HG03064 (cell line): ENCODE measurements at regions not wholly inside any gene's neighbourhood (a gene's known extent, or its start where the extent isn't known, plus 50 kb on each side); places are given as distances from the start of the nearest gene placed in this dataset.
"Not testable (repeated sequence)": the region's sequence is repeated elsewhere in the genome, so short reads cannot be mapped to it uniquely, and the experiment has no call there.

Experiments used
- ATAC-seq: cut with Tn5 transposase; IDR thresholded peaks from one replicate; pipeline ENCODE4 v1.9.1; 2021; ENCODE audit warnings: low read depth; ENCODE audit not compliant: unreplicated experiment

DNA sequence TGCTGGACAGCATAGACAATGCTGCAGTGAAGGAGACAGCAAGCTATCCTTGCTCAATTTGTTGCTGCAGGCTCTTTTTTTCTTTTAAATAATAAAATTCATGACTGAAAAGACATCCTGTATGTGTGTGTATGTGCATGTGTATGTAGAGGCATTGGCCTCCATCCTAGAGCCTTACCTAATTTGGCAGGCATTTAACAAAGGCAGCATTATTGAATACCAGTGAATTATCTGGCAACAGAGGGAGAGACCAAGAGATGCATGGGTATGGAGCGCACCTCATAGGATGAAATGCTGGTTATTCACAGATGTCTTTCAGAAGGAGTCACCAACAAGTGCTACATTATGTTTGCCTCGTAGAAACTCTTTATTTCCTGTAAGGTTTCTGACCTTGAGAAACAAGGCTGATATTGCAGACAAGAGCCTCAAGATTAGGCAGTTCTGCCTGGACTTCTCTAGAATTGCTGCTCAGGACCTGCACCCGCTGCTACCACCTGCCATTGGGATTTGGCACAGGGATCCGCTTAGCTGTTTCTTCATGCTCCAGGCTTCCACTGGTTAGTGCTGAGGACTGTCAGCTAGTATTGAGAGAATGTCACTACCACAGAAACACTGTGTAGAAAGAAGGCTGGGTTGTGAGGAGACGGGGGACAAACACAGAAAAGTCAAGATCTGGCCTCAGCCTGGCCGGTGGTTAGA, 247.7 kb upstream of the RFX3 start:
- ATAC-seq, result no peak

DNA sequence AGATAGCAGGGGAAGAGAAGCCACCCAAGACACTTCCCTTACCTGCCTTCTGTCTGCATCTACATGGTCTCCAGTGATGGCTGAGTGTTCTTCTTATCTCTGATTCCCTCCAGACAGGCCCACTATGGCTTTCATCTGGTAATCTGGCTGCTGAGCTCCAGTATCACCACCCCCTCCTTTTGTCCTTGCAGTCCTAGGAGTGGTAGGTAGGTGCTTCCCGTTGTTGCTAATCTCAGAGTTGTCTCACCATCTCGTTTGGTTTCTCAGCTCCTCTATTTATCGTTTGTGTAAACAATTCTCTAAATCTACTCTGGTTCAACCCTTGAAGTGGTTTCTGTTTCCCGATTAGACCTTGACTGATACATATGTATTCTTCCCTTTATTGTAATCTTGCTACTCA, 243.8 kb upstream of the RFX3 start:
- no peak for ATAC-seq

DNA sequence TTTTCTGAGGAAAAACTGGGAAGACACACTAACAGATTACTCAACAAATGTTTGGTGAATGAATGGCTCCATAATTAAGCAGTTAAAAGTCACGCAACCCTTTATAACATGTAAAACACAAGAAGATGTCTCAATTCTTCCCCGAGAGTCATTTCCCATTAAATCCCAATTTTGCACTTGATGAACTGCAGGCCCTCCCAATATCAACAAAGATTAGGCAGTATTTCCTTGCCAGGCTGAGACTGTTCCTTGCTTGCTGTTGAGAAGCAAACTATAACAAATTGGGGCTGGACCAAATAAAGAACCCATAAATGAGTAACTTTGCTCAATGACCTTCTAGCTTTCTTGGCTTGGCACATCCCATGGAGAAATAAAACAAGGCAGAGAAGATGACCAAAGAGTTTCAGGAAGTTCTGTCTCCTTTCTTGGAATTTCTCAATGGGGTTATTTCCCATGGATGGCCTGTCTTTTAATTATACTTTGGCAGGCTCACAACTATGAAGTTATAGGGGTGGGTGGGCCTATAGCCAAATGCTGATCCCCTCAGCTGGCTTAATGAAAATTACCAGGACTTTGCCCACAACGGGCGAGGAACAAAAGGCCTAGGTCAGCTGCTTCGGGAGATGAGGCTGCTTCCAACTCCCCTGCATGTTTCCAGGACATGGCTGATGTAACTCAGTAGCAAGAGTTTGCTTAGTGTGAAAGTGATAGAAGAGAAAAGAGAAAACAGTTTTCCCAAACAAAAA, 243.1 kb upstream of the RFX3 start:
- no peak for ATAC-seq

DNA sequence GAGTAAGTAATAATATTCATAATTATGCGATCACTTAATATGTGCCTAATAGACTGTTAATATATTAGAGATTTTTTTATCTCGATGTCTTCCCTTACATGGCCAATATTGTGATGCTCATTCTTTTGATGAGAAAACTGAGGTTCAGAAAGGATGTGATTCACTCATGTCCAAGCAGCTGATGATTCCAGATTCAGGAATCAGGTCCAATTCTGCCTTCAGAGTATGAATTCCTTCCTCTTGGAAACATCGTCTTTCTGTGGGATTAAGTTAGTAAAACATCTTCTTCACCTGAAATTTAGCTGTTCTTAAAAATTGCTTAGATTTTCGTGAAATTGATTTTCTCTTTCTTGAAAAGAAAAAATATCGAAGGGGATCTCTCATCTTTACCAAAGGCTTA, 242.5 kb upstream of the RFX3 start:
- no peak for ATAC-seq

DNA sequence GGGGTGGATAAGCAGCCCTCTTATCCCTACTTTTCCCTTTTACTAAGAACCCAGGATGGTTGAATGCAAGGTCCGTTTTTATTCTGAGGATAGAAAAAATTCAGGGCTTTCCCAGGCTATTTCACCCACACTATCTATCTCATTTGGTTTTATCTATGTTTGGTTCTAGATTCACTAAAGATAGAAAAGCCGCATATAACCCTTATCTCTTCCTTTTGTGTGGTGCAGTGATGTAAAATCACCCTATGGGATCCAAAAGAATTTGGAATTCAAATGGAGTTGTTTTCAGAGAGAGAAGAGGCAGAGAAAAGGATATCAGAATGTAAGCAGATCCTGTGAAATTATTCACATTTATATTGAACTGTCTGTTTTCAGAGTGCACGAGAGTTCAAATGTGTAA, 236.3 kb upstream of the RFX3 start:
- no peak for ATAC-seq

DNA sequence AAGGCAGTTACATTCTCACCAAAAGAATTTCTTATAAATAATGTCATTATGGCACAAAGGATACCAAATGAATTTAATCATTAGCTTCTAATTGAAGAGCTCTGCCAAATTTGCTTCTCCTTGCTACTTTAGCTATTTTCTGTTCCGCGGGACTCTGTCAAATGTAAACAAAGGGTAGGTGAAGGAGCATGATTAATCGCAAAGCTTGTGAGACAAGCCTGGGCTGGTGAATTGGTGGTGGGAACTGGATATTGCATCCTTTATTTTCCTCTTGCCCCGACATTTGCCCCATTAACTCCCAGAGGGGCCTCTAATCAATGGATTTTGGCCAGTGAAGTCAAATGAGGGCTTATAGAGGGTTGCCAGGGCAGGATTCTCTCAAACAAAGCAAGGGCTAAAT, 234.2 kb upstream of the RFX3 start:
- no peak for ATAC-seq

DNA sequence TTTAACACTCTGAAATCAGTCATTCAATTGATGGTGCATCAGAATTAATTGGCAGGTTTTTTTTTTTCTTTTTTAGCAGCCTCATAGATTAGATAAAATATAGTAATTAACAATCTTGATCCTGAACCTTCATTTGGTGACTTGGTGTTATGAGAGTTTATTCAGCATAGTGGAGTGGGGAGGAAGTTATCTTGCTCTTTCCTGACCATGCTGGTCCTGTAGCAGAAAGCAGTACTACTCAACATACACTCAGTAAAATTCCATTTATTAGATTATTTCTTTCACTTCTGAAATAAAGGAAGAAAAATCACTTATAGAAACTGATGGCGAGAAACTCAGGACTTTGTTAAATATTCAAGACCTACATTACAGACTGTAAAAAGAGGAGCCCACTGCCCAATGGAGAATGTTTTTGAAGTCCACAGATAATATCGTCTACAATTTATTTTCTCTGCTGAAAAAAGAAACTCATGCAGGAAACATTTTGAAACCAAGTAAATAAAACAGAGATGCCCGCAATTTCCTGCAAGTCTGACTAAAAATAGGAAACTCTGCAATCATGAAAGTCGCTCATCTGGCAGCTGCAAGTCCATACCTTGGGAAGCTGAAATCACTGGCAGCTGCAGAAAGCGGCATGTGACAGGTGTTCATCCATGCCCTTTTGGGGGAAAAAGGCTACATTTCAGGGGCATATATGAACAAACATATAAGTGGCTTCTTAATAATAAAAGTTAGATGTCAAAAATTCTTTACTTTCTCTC, 233.2 kb upstream of the RFX3 start:
- peak; percentile 65 for ATAC-seq

DNA sequence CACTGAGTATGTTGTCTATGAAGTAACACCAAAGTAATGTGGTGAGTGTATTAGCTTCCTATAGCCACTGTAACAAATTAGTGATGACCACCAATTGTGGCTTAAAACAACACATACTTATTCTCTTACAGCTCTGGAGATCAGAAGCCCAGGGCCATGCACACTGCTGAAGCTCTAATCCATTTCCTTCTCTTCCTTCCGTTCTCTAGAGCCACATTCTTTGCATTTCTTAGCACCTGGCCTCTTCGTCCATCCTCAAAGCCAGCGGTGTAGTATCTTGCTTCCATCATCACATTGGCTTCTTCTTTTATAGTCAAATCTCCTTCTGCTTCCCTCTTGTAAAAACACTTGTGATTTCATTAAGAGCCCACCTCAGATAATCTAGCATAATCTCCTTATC, 230.3 kb upstream of the RFX3 start:
- no peak for ATAC-seq

DNA sequence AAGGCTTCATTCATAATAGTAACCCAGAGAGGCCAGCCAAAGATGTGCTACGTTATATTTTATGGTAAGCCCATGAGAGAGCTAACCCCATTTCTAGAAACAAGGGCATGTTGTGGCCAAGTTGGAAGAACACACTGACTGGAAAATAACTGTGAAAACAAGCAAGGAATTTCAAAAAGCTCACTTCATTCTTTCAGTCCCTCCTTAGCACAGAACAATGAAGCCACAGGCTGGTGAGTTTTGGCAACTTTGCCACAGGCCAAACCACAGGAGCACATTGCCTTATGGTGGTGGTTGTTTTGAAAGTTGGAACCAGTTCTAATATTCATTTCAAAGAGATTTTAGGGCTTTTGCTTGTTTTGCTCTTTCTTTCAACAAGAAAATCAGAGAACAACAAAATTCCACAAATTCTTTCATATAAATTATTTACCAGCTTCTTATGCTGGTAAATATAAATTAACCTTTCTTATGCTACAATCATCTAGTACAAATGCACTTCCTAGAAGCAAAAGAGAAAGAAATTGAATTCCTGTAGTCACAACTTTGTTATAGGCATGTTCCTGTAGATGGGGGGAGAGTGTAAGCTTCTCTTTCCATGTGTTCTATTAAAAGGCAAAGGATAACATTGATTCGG, 225.4 kb upstream of the RFX3 start:
- no peak for ATAC-seq

DNA sequence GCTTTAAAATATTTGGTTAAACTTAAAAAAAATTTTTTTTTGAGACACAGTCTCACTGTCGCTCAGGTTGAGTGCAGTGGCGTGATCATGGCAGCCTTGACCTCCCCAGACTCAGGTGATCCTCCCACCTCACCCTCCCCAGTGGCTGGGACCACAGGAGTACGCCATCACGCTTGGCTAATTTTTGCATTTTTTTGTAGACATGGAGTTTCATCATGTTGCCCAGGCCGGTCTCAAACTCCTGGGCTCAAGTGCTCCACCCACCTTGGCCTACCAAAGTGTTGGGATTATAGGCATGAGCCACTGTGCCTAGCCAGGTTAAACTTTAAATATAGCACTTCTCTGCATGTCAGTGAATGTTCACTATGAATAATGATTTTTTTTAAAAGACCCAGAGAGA, 224.5 kb upstream of the RFX3 start:
- ATAC-seq, result no peak

DNA sequence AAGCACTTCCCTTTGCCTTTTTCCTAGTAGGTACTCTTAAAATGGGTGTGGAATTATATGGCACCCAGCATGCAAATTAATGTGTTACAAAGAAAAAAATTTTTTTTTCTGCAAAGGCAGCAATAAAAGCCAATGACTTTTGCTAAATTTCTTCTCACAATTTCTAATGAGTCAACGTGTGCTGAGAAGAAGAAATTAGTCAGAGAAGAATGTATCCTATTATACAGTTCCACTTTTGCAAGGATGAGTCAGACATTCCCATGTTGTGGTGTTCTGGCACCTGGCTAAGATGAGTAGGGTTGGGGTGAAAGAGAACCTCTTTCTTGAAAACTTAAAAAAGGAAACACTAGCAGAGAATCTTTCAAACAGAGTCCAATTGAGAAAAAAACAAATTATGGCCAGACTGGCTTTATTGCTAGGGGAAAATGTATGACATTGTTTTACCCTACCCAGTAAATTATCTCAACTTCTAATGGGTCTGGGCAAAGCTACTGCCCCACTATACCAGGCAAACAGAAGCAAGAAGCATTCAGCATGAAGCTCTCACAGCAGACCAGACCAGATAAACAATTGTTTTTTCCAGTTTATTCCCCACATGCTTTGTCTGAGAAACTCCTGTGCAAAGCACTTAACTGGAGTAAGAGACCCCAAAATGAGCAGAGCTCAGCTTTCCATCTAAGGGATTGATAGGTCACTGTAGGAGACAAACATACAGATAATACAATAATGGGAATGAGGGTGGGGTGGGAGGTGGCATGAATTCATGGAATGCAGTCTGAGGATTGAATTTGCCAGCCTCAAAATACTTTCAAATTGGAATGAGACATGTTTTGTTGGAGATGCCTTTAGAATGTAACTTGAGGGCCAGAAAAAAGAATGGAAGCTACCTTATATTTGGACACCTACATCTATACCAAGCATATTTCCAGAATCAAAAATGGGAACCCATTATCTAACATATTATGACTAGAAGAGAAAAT, 220.8 kb upstream of the RFX3 start:
- ATAC-seq, result no peak

DNA sequence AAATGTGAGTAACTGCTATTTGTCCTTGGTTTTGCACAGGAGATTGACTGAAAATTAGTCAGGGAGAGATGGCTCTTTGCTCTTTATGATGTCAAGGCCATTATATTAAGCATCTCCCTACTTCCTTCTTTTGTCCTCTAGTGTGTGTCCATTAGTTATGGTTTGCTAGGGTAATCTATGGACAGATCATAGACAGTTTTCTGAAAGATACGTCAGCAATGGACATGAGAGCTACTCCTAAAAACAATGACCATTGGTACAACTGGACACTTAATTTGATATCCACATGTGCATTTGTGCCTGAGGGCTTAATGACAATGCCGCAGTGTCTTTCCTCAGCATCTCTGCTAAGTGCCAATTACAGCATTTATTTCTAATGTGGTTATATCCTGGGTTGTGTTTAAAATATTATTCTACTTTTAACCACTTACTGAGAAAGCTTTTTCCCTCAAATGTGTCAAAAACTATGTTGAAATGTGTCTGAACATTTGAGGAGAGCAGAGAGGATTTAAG, 218.2 kb upstream of the RFX3 start:
- no peak for ATAC-seq

DNA sequence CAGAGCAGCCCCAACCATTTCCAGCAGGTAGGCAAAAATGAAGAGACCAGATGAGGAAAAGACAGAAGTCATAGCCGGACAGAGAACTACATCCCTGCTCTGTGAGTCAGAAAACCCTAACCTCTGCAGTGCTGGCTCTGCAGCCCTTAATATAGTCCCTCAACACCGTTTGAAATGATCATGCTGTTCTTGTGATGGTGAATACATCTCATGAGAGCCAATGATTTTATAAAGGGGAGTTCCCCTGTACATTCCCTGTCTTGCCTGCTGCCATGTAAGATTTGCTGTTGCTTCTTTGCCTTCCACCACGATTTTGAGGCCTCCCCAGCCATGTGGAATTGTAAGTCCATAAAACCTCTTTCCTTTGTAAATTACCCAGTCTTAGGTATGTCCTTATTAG, 216.8 kb upstream of the RFX3 start:
- no peak for ATAC-seq

DNA sequence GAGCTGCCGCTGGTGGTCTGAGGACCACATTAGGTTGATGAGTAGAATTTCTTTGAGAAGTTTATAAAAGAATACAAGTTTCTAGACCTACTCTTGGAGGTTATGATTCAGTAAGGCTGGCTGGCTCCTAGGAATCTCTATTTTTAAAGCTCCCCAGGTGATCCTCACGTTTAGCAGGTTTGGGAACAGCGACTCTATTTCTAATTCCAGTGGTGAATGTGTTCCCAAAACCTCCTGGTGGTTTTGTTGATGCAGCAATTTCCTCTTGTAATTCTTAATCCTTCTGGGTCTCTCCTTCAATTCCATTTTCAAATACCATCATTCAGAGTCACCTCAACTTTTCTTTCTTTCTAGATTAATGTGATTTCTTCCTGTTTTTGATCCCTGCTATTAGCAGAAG, 215.9 kb upstream of the RFX3 start:
- ATAC-seq, result no peak

DNA sequence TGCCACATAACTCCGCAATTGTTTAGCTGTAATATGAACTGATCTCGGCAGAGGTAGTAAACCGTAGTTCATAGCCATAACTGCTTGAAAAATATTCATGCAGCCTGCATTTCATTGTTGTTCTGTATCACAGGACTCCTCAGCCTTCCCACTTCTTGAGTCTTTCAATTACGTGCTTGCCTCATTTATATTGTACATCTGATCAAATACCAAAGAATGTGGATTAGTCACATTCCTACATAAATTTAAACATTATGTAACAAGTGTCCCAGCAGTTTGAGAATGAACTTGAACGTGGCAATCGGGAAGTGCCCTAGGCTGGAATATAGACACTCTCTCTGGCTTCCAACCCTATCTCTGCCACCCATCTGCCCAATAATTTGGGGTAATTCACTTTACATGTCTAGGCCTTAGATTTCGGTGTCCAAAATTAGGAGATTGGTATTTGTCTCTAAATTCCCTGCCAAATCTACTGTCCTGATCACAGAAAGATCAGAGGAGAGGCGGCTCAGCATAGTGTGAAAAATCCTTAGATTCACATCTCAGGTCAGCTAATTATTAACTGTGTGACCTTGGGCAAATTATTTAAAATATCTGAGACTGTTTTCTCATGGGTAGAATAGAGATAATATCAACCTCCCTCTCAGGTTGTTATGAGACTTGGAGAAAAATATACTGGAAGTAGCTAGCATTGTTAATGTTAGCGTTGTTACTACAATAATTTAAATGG, 215.1 kb upstream of the RFX3 start:
- ATAC-seq, result no peak

DNA sequence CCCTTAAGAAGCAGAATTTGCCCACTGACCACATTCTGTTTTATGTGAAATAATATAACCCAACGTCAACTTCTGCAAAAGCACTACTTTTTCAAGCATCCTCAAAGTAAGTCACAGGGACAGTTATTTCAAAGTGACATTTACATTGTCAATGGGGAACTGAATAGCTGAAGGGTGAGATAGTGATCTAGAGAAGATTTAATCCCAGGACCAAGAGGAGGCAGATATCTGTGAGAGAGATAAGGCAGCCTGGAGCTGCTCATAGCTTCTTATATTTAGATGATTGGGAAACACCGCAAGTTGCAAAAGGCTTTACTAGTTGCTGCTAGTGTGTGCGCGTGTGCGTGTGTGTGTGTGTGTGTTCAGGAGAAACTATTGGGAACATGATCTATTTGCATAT, 210.4 kb upstream of the RFX3 start:
- ATAC-seq, result no peak

DNA sequence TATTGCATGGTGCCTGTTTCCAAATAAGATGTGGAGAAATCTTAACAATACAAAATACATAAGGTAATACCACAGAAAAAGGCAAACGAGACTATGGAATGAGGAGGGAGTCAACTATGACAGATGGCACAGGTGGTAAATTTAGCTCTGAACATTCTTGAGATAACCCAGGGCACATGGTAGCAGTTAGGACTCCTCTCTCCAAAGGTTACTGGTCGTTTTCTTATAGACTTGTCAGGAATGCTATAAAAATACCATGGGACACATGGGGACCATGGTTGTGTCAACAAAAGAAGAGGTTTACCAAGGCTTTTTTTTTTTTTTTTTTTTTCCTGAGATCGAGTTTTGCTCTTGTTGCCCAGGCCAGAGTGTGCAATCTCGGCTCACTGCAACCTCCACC, 209.4 kb upstream of the RFX3 start:
- ATAC-seq, result no peak

DNA sequence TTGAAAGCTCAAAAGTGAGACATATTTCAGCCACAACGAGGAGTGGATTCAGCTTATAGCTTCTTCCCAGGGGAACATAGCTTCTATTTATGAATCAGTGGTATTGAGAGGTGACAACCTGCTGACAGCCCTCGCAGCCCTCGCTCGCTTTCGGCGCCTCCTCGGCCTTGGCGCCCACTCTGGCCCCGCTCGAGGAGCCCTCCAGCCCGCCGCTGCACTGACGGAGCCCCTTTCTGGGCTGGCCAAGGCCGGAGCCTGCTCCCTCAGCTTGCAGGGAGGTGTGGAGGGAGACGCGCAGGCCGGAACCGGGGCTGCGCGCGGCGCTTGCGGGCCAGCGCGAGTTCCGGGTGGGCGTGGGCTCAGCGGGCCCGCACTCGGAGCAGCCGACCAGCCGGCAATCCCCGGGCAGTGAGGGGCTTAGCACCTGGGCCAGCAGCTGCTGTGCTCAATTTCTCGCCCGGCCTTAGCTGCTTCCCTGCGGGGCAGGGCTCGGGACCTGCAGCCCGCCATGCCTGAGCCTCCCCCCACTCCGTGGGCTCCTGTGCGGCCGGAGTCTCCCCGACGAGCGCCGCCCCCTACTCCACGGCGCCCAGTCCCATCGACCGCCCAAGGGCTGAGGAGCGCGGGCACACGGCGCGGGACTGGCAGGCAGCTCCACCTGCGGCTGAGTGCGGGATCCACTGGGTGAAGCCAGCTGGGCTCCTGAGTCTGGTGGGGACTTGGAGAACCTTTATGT, 207.9 kb upstream of the RFX3 start:
- not testable (repeated sequence) for ATAC-seq

DNA sequence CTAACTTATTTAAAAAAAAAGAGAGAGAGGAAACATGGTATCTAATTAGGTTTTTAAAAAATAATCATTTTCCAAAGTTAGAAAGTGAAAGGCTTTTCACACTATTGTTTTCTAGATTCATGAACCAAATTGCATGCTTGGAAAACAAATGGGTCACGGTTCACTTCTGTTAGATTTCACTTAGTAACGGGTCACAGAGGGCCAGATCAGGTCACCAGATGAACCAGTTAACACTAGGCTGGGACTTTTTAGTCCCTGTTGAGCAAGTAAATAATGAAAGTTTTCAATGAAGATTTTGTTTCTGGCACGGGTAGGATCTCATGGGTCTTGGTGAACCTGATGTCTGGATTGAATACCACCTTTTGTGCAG, 207.2 kb upstream of the RFX3 start:
- ATAC-seq, result no peak
